ENCODE measurements at regions not wholly inside any gene's neighbourhood (a gene's known extent, or its start where the extent isn't known, plus 50 kb on each side); places are given as distances from the start of the nearest gene placed in this dataset.

DNA sequence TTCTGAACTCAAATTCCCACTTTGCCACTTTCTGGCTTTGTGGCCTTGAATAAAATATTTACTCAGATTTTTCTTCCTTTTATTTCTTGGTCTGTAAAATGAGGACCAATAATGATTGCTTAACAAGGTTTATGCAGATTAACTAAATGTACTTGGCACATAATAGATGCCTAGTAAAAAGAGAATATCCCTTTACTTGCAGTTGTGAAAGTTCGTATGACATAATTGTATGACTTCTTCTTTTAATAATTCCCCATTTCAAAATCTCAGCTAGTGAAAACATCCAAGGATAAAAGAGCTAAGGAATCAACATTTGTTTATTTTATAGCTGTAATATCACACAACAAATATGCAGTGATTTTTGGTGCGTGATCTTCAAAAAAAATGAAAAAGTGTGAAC lies 215.6 kb upstream of the ATP2B1 start:
- no peaks in the 10 kb centered on the region for H3K36me3 ChIP-seq
- DNase-seq = no peak
- no peaks in the 10 kb centered on the region for H3K27me3 ChIP-seq (ENCODE audit: insufficient read depth, low read depth, severe bottlenecking)
- no peak overlapping the region for H3K27ac ChIP-seq
- H3K9me3 ChIP-seq (ENCODE audit: severe bottlenecking) = no peaks in the 10 kb centered on the region
- TF ChIP-seq, protein P1, sequence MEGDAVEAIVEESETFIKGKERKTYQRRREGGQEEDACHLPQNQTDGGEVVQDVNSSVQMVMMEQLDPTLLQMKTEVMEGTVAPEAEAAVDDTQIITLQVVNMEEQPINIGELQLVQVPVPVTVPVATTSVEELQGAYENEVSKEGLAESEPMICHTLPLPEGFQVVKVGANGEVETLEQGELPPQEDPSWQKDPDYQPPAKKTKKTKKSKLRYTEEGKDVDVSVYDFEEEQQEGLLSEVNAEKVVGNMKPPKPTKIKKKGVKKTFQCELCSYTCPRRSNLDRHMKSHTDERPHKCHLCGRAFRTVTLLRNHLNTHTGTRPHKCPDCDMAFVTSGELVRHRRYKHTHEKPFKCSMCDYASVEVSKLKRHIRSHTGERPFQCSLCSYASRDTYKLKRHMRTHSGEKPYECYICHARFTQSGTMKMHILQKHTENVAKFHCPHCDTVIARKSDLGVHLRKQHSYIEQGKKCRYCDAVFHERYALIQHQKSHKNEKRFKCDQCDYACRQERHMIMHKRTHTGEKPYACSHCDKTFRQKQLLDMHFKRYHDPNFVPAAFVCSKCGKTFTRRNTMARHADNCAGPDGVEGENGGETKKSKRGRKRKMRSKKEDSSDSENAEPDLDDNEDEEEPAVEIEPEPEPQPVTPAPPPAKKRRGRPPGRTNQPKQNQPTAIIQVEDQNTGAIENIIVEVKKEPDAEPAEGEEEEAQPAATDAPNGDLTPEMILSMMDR (IDR thresholded peaks at IDR 0.05; ENCODE audit: low read depth, low read length) = no peak
- no peak overlapping the region for H3K4me3 ChIP-seq (ENCODE audit: low read depth, low read length)

DNA sequence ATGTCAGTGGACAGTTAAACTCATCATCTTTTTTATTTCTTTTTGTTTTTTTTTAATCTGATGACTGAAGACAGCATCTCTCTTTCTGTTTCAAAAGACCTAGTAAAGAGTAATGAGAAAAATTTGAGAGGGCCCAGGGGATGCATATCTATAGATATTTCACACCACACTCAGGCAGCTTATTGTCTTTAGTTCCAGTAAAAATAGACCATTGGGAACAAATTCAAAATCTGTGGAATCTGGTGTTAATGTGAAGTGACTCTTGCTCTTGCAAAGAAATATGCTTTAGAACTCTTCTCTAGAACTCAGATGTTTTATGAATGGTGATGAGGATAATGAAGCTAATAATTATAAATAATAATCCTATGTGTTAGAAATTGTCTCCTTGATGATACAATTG lies 214.5 kb upstream of the ATP2B1 start:
- no peaks in the 10 kb centered on the region for H3K9me3 ChIP-seq (ENCODE audit: severe bottlenecking)
- H3K36me3 ChIP-seq = no peaks in the 10 kb centered on the region
- H3K27ac ChIP-seq = no peak overlapping the region
- H3K27me3 ChIP-seq (ENCODE audit: insufficient read depth, low read depth, severe bottlenecking) = no peaks in the 10 kb centered on the region
- TF ChIP-seq, protein P1 (IDR thresholded peaks at IDR 0.05; ENCODE audit: low read depth, low read length) = no peak
- H3K4me3 ChIP-seq (ENCODE audit: low read depth, low read length) = no peak overlapping the region
- no peak for DNase-seq

GRCh38 chr12:89920866-89921265 lies 212.2 kb upstream of the ATP2B1 start:
- no peaks in the 10 kb centered on the region for H3K36me3 ChIP-seq
- no peak overlapping the region for H3K27ac ChIP-seq
- TF ChIP-seq, protein P1 (IDR thresholded peaks at IDR 0.05; ENCODE audit: low read depth, low read length) = no peak
- H3K27me3 ChIP-seq (ENCODE audit: insufficient read depth, low read depth, severe bottlenecking) = no peaks in the 10 kb centered on the region
- DNase-seq = no peak
- no peaks in the 10 kb centered on the region for H3K9me3 ChIP-seq (ENCODE audit: severe bottlenecking)
- H3K4me3 ChIP-seq (ENCODE audit: low read depth, low read length) = no peak overlapping the region

DNA sequence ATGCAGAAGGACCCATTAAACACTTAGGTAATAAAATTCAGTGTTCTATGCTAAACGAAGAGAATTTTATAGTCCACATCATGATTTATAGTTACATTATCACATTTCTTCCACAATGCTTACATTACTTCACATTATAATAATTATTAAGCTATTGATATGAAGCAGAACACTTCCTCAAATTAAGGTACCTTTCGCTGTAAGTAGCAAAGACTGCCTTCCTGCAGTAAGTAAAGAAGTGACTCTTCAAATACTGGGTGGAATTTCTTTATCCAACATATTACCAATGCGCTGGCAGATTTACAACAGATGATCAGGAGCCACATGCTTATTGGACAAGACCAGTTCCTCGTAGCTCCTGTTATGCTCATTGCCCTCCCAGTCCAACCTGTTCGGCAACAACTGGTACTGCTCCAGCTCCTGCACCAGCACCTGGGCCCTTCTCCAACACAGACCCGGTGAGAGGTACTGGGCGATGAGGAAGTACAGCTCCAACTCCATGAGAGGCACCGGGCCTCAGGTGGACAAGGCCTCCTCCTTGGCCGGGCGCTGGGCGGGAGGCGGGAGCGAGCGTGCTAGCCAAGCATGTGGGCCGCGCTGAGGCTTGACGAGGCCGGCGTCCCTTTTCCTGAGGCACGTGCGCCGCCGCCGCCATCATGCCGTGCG lies 210.7 kb upstream of the ATP2B1 start:
- Histone ChIP-seq H3K36me3 (no peaks in the 10 kb centered on the region), H3K9me3 (ENCODE audit: severe bottlenecking) (no peaks in the 10 kb centered on the region), H3K27me3 (ENCODE audit: insufficient read depth, low read depth, severe bottlenecking) (no peaks in the 10 kb centered on the region), H3K27ac (no peak overlapping the region), H3K4me3 (ENCODE audit: low read depth, low read length) (no peak overlapping the region)
- TF ChIP-seq, protein P1 (IDR thresholded peaks at IDR 0.05; ENCODE audit: low read depth, low read length) = no peak
- no peak for DNase-seq

GRCh38 chr12:89918172-89918846 lies 209.7 kb upstream of the ATP2B1 start:
- DNase-seq = no peak
- no peaks in the 10 kb centered on the region for H3K27me3 ChIP-seq (ENCODE audit: insufficient read depth, low read depth, severe bottlenecking)
- TF ChIP-seq, protein P1 (IDR thresholded peaks at IDR 0.05; ENCODE audit: low read depth, low read length) = no peak
- H3K9me3 ChIP-seq (ENCODE audit: severe bottlenecking) = no peaks in the 10 kb centered on the region
- no peak overlapping the region for H3K27ac ChIP-seq
- H3K4me3 ChIP-seq (ENCODE audit: low read depth, low read length) = no peak overlapping the region
- no peaks in the 10 kb centered on the region for H3K36me3 ChIP-seq
